Hindlimb muscle (tissue), 1 donor: ENCODE measurements at regions not wholly inside any gene's neighbourhood (a gene's known extent, or its start where the extent isn't known, plus 50 kb on each side); places are given as distances from the start of the nearest gene placed in this dataset.
"Not testable (repeated sequence)": the region's sequence is repeated elsewhere in the genome, so short reads cannot be mapped to it uniquely, and the experiment has no call there.

Experiments
- DNase-seq: peaks from one replicate; pipeline ENCODE4 v3.0.0-alpha.2; 2013

DNA sequence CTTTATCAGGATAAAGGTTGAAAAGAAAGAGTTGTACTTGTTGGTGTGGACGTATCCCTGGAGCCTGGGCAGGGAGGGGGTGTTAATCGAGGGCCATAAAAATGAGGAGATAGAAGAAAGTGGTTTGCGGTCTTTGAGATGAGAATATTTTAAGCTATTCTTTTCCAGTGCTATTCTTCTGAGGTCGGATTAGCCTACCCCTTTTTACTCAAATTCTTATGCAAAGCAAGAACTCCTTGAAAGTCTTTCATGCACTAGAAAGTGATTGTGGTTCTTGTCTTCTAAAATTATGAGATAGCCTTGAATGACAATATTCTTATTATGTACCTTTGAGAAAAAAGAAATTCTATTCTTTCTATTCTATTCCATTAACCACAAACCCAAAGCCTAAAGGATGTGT, 201.3 kb upstream of the SEMA3C start:
- DNase-seq: no peak

DNA sequence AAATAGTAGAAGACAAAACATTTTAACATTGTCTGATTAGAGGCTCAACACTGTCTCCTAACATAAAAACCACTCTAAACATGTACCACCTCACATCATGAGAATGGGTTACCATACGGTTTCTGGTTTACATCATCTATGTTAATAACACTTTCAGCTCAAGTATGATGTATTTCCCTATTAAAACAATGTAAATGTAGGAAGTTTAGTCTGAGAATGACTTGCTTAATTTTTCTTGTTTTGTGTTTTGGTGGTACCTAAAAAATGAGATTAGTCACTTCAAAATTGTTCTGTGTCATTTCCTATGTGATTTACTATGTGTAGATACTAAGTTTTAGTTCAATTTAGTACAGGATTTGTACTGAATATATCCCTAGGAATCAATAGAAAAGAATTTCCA, 195.8 kb upstream of the SEMA3C start:
- DNase-seq: no peak

DNA sequence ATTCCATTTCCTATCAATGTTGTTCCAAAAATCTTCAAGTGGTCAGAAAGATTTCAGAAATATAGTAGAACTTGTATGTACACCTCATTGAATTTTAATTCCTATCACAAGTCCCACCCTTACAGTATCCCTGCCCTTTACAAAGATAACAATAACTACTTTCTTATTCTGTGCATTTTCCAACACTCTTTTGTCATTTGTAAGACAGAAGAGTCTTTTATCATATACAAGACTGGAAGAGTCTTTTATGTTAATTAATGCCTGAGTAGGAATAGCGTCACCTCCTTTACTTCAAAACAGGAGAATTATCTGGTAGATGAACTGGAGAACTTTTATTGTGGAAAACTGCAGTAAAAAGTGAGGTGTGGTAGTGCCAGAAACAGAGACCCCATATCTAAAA, 193.9 kb upstream of the SEMA3C start:
- DNase-seq: no peak

DNA sequence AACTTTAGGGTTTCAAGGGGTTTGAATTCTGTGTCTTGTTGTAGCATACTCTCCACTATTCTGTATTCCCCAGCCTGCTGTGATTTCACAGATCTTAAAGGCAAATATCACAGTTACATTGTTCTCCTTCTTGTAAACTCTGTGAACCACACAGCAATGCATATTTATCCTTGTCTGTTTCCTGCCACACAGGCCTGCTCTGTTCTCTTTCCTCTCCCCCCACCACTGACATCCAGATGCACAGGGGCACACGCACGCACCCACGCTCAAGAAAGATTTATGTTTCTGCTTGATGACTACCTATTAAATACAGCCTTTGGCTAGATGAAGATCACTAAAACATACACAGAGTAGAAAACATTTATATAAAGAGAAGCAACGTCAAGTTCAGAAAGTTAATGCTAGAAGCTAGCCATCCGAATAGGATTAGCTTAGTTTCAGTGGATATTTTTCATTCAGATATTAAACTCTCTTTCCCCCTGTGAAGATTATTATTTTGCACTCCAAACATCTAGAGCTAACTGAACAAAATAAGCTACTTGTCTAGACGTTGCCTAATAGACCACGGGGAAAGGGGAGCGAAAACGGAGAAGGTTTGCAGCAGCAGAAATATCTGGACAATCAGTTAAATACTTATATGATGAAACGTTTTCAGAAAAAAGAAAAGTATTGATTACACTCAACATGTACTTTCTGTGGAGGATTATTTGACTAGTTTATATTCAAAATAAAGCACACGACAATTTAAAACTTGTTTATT, 193.1 kb upstream of the SEMA3C start:
- no peak for DNase-seq

DNA sequence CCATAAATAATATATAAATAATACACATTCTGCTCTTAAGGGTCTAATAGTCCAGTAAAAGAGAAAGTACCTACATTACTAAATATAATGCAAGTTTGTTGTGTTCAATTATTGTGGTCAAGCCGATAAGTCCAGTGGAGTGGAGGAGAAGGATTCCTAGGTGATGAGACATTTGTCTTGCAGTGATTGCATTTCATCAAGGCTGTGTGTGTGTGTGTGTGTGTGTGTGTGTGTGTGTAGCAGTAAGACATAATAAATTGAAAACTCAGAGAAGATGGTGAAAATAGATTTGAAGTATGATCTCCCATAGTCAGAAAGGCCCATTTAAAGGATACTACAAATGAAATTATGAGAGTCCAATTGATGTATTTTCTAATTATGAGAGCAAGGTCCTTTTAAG, 192.5 kb upstream of the SEMA3C start:
- DNase-seq: no peak

DNA sequence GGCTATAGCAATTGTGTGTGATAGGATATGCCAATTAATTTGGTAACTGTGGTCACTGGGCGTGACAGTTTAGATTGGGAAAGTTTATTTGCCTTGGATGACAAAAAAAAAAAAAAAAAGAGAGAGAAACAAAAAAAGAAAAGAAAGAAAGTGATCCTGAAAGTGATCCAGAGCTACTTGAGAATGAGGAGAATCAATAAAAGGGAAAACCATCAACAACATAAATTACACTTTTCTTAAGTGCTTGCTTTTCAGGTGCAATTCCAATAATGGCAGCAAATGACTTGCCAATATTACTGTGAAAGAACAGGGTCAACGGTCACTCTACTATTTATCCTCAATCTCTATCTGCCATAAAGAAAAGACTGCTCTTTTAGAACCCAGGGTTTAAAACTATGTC, 191.8 kb upstream of the SEMA3C start:
- no peak for DNase-seq

DNA sequence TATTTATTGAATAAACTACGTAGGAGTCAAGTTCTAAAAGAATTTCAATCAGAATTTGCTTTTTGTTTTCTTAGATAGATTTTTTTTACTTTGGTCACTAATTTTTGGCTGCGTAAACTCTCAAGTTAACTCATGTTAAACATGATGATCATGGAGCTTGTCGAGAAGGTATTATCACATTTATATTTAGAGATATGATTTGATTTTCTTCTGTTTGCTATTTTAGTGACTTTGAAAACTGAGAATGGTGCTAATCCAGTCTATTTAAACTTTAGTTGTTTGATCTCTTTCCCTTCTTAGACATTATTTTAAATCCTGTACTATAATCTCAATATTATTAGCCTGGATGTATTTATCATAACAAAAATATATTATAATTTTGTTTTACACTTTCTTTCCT, 179.4 kb upstream of the SEMA3C start:
- DNase-seq: no peak

DNA sequence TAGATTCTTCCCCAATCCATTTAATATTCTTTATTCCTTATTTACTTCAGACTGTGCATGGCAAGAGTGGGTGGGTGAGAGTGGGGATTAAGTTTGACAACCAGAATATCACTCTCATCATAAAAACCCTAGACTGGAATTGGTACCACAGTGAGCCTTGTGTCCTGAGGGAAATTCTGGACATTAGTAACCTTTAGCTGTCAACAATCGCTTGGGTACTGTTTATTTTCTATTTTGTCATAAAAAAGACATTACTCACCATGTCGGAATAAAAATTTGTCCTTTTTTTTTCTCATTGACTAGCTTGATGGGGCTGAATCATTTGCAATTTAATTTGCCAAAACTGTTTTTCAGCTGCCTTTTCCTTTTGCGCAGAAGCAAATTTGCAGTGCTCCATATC, 176.1 kb upstream of the SEMA3C start:
- no peak for DNase-seq

DNA sequence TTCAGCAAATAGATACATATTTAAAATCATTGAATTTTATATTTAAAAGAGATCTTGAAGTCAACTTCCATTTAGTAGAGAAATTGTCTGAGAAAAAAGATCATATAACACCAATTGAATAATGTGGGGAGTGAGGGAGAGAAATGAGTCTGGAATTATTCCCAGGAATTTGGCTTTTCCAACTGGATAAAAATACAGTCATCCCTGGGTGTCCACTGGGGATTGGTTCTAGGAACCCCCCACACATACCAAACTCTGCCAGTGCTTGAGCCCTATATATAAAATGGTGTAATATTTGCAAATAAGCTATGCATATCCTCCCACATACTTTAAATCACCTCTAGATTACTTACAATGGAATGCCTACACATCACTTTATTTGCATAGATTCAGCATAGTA, 162.8 kb upstream of the SEMA3C start:
- no peak for DNase-seq

DNA sequence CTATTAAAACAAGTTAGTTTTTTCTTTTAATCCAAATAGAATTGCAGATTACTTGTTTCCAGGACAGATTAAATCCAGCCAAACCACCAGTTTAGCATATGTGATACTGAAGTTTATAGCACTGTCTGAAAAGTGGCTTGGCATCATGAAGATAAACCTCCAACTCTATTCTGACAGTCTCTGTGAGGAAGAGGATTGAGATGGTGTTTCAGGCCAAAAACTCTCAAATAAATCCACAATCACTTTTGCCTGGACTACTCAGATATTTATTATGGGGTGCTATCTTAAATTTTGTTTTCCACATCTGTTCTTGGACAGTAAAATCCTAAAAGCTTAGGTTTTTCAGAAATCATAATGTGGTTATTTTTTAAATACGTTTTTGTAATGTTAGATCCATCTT, 161.7 kb upstream of the SEMA3C start:
- DNase-seq: no peak

DNA sequence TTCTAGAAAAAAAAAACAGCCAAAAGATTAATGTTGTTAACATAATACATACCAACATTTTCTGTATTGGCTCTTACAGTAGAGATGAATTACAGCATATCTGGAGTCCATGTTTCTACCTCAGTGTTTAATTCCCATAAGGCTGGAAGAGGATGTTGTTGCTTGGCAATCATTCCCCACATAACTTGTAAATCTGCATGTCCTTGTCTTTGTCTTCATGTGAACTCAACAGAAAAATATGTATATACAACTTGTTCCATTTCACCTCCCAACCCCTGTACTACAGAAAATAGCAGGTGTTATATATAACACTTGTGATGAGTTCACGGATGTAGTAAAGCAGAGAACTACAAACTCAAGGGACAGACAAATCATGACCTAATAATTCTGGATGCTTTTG, 160.9 kb upstream of the SEMA3C start:
- DNase-seq: peak; percentile 69

DNA sequence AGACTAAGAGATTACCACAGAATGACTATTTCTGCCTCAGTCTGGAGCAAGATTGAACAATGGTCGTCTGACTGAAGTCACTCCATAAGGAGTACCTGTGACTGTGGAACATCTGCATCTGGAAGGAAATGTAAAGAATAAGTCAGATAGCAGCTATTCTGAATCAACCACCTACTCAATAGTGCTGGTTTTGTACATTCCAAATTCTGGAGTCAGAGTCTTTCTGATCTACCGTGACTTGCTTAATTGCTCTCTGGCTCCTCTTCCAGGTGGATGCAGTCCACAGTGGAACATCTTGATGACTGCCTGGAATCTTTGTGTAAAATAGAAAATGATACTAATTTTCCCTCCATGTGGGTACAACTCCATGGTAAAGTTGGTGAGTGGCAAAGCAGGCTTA, 156.3 kb upstream of the SEMA3C start:
- DNase-seq: no peak

DNA sequence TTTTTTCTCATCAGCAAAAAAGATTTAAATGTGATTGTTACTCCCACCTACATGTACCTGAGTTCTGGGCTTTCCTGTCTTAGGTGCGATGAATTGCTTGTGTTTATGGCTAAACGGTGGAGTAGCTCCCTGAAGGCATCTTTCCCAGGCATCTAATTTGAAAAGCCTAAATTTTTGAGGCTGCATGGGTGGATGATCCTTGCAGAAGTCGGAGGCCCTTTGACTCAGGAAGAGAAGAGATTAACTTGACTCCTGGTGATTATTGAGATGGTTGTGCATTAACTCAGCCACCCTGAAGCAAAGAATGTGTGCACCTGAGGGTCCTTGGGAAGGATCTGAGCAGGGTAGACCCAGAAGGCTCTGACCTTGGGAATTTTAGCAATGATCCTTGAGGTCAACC, 155.6 kb upstream of the SEMA3C start:
- DNase-seq: no peak

DNA sequence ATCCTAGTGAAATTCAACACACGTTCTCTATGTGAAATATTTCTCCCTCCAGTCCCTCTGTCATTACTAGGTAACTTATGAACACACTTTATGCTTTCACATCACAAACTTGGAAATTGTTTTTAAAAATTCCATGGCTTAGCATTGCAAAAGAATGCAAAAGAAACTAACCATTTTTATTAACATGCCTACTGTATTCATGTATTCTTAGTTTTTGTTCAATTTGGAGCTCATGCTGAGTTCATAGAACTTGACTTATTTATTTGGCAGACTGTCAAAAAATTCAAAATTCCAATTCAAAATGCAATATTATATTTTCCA, 155.0 kb upstream of the SEMA3C start:
- no peak for DNase-seq

DNA sequence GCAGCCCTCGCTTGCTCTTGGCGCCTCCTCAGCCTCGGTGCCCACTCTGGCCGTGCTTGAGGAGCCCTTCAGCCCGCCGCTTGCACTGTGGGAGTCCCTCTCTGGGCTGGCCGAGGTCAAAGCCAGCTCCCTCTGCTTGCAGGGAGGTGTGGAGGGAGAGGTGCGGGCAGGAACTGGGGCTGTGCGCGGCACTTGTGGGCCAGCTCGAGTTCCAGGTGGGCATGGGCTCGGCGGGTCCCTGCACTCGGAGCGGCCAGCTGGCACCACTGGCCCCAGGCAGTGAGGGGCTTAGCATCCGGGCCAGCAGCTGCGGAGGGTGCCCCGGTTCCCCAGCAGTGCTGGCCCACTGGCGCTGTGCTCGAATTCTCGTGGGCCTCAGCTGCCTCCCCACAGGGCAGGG, 152.1 kb upstream of the SEMA3C start:
- no peak for DNase-seq

DNA sequence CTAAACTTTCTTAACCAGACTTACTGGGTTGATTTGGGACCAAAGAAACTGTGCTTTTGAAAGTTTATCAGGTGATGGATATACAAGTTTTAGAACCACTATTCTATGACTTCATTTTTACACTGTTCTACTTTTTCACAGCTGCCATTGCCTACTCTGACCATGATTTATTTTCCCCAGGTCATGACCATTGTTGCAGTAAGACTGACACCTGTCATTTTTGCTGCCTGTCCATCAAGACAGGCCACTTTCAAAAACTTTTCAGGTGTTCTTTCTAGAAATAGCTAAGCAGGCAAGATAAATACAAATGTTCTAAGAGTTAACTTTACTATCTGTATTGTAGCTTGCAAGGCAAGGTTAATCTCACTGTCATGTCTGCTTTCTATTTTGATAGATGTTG, 147.9 kb upstream of the SEMA3C start:
- no peak for DNase-seq

DNA sequence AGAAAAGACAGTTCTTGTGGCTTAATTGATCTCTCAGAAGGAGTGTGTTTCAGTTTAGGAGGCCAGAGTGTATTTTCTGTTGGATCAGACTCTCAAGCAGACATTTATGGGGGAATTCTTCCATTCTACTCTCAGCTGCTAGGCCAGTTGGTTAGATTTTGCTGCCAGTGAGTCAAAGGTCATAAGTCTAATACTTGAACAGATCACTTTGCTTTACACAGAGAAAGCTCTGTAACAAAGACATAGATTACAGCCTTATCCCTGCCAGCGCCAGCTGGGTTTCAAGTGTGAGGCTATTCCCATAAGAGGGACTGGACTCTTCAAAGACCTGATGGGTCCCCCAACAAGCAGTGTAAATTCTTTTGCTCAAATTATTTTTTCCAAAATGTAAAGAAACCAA, 145.6 kb upstream of the SEMA3C start:
- peak; percentile 64 for DNase-seq

DNA sequence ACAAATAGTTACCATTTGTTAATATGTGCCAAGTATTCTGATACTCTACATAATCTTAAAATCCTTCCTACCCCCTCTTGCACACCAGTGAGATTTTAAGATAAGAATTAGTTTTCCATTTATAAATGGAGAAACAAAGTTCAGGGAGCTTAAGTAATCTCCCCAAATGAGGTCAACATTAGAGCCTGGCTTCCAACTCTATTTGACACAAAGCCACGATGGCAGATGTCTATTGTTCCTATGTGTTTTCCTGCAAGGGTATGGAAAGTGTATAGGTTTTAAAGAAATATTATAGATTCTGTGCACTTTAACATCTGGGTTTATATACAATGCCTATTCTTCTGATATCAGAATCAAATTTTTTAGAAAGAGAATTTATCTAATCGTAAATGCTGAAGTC, 143.9 kb upstream of the SEMA3C start:
- DNase-seq: peak; percentile 56

DNA sequence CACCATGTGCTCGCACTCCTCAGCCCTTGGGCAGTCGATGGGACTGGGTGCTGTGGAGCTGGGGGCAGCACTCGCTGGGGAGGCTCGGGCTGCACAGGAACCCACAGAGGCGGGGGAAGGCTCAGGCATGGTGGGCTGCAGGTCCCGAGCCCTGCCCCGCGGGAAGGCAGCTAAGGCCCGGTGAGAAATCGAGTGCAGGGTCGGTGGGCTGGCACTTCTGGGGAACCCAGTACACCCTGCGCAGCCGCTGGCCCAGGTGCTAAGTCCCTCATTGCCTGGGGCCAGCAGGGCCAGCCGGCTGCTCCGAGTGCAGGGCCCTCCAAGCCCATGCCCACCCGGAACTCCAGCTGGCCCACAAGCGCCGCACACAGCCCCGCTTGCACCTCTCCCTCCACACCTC, 138.6 kb upstream of the SEMA3C start:
- DNase-seq: not testable (repeated sequence)

DNA sequence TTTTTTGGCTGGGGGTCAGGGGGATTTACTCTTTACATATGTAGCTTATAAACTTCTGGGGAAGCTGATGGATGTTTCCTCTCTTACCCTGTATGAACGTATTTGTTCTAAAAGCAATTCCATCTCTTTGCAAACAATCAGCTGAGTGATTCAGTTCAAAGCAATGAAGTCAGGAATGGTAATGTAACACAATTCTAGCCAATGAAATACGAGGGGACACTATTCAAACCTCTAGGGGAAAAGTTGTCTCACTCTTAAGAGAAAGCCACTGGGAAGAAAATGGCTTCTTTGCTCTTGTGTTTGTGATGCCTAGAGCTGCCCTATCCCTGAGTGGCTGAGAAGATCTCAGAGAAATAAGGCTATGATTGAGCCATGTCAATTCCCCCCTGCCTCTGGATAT, 134.8 kb upstream of the SEMA3C start:
- DNase-seq: no peak

DNA sequence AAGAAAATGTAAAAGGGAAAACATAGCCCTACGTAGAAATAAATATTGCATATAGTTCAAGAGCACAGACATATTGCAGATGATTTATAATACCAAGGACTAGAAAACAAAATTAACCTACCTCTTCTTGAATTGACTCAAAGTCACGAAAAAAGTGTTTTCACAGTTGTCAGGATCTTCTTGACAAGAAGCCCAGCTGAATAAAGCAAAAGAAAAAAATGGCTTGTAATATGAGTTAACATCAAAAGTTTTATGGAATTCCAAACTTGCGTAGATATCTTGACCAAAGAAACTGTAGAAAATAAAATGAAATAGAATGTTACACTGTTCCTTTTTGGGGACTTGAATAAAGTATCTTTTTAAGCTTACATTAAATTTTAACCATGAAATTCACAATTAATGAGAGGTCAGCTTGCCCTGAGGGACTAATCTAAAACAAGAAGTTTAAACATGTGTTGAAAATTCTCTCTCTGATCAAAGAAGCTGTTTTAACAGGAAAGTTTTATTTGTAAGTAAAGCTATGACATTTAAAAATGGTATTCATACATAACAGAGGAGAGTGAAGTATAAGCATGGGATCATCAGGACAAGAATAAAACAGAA, 133.1 kb upstream of the SEMA3C start:
- DNase-seq: no peak

DNA sequence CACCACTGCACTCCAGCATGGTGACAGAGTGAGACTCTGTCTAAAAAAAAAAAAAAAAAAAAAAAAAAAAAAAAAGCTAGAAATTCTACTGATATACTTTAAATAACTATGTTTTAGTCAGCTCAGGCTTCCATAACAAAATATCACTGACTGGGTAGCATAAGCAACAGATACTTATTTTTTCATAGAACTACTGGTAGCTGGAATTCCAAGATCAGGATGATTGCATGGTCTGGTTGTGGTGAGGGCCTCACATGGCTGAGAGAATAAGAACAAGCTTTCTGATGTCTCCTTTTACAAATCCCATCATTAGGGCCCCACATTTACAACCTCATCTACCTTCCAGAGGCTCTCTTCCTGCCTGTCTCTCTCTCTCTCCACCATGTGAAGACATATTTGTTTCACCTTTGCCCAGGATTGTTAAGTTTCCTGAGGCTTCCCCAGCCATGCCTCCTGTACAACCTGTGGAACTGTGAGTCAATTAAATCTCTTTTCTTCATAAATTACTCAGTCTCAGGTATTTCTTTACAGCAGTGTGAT, 126.7 kb upstream of the SEMA3C start:
- DNase-seq: no peak

DNA sequence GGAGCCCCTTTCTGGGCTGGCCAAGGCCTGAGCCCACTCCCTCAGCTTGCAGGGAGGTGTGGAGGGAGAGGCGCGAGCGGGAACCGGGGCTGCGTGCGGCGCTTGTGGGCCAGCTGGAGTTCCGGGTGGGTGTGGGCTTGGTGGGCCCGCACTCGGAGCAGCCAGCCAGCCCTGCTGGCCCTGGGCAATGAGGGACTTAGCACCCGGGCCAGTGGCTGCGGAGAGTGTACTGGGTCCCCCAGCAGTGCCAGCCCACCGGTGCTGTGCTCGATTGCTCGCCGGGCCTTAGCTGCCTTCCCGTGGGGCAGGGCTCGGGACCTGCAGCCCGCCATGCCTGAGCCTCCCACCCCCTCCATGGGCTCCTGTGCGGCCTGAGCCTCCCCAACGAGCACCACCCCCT, 123.8 kb upstream of the SEMA3C start:
- DNase-seq: not testable (repeated sequence)

DNA sequence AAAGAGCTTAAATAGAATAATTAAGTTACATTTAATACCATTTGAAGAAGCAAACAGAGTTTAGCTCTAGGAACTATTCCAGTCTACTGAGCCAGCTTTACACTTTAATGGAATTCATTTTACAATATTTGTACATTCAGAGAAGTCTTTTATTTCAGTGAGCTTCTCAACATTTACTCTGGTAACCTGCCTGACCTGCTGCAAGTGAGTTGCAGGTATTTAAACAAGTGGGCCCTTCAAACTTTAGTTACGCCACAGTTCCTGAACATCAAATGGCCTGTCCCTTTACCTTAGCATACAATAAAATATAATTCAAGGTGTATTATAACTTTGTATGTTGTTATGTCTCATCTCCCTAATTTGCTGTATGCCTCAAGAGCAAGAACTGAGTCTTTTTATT, 121.6 kb upstream of the SEMA3C start:
- DNase-seq: no peak

DNA sequence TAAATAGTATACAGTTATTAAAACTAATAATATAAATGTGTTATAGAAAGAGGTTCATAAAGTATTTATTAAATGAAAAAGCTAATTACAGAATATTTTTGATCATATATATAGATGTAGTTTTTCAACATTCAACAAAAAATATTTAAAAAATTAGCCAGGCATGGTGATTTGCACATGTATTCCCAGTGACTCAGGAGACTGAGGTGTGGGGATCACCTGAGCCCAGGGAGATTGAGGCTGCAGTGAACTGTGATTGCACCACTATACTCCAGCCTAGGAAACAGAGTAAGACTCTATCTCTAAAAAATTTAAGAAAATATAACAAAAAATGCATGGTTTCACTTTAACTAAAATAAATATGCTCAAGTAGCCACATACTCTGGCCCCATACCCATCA, 118.0 kb upstream of the SEMA3C start:
- DNase-seq: no peak
